ENCODE measurements at regions not wholly inside any gene's neighbourhood (a gene's known extent, or its start where the extent isn't known, plus 50 kb on each side); places are given as distances from the start of the nearest gene placed in this dataset.

DNA sequence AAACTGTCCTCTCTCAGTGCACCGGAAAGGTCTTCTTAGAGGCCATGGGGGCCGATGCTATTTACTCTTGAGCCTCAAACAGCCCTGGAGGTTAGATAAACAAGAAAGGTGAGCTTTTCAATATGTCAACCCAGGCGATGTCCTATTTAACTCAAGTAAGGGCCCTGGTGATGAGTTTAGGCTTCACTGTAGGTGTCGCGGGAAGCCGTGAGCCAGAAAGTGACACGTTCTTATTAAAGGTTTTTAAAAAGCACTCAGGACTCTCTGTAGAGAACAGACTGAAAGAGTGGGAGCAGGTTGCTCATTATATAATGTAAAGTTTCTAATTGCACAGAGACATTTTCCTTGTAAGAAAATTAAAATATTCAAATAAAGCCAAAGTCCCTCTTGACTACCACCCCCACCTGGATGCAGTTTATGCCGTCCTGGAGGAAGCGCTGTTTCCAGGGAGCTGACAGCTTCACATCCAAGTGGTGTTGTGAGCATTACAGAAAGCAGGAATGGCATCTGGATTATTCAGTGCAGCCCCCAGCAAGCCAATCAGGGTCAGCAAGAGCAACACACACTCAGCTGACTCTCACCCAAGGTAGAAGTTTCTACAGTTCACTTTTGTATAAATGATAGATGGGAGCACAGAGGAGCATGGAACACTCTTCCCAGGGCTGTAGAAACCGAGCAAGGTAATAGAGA, 280.3 kb downstream of the DRD1 start:
- no peak overlapping the region for H3K4me3 ChIP-seq
- intact Hi-C loops (cut with DNase I): no loop called here
- TF ChIP-seq, protein P1, sequence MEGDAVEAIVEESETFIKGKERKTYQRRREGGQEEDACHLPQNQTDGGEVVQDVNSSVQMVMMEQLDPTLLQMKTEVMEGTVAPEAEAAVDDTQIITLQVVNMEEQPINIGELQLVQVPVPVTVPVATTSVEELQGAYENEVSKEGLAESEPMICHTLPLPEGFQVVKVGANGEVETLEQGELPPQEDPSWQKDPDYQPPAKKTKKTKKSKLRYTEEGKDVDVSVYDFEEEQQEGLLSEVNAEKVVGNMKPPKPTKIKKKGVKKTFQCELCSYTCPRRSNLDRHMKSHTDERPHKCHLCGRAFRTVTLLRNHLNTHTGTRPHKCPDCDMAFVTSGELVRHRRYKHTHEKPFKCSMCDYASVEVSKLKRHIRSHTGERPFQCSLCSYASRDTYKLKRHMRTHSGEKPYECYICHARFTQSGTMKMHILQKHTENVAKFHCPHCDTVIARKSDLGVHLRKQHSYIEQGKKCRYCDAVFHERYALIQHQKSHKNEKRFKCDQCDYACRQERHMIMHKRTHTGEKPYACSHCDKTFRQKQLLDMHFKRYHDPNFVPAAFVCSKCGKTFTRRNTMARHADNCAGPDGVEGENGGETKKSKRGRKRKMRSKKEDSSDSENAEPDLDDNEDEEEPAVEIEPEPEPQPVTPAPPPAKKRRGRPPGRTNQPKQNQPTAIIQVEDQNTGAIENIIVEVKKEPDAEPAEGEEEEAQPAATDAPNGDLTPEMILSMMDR (IDR thresholded peaks at IDR 0.05): no peak
- TF ChIP-seq POLR2A (IDR thresholded peaks at IDR 0.05): no peak
- ATAC-seq: no peak
- H3K36me3 ChIP-seq: no peaks in the 10 kb centered on the region
- no peaks in the 10 kb centered on the region for H3K27me3 ChIP-seq
- no peaks in the 10 kb centered on the region for H3K9me3 ChIP-seq
- no peak overlapping the region for H3K27ac ChIP-seq
- DNase-seq: no peak
- H3K4me1 ChIP-seq: no peaks in the 10 kb centered on the region
- 38% methylated on average over 9 of the region's 10 CpGs for WGBS (ENCODE audit: insufficient coverage, low coverage, low lambda C conversion rate, missing lambda C conversion rate)

- DNase-seq: no peak
Observed at GRCh38 chr5:175162036-175162435, 281.9 kb downstream of the DRD1 start.

GRCh38 chr5:175159956-175160355, 284.0 kb downstream of the DRD1 start:
- WGBS (ENCODE audit: insufficient coverage, low coverage, low lambda C conversion rate, missing lambda C conversion rate): 77% methylated on average over 3 of the region's 3 CpGs
- no peaks in the 10 kb centered on the region for H3K27me3 ChIP-seq
- H3K36me3 ChIP-seq: no peaks in the 10 kb centered on the region
- no peak overlapping the region for H3K4me3 ChIP-seq
- no peak overlapping the region for H3K27ac ChIP-seq
- TF ChIP-seq, protein P1 (IDR thresholded peaks at IDR 0.05): no peak
- TF ChIP-seq POLR2A (IDR thresholded peaks at IDR 0.05): no peak
- H3K9me3 ChIP-seq: no peaks in the 10 kb centered on the region
- ATAC-seq (no peak), DNase-seq (no peak)
- no peaks in the 10 kb centered on the region for H3K4me1 ChIP-seq
- intact Hi-C loops (cut with DNase I): no loop called here

More at GRCh38 chr5:175162036-175162435, 281.9 kb downstream of the DRD1 start:
- Histone ChIP-seq H3K27ac (no peak overlapping the region), H3K4me1 (no peaks in the 10 kb centered on the region), H3K36me3 (no peaks in the 10 kb centered on the region), H3K27me3 (no peaks in the 10 kb centered on the region), H3K4me3 (no peak overlapping the region), H3K9me3 (no peaks in the 10 kb centered on the region)
- no peak for ATAC-seq
- intact Hi-C loops (cut with DNase I): no loop called here
- TF ChIP-seq POLR2A (IDR thresholded peaks at IDR 0.05): no peak
- TF ChIP-seq, protein P1 (IDR thresholded peaks at IDR 0.05): no peak
- 69% methylated on average over 4 of the region's 6 CpGs for WGBS (ENCODE audit: insufficient coverage, low coverage, low lambda C conversion rate, missing lambda C conversion rate)

GRCh38 chr5:175148636-175149172, 295.3 kb downstream of the DRD1 start:
- H3K4me3 ChIP-seq: no peak overlapping the region
- no peak overlapping the region for H3K27ac ChIP-seq
- no peaks in the 10 kb centered on the region for H3K27me3 ChIP-seq
- 69% methylated on average over 8 of the region's 8 CpGs for WGBS (ENCODE audit: insufficient coverage, low coverage, low lambda C conversion rate, missing lambda C conversion rate)
- intact Hi-C loops (cut with DNase I): no loop called here
- H3K9me3 ChIP-seq: no peaks in the 10 kb centered on the region
- no peaks in the 10 kb centered on the region for H3K36me3 ChIP-seq
- ATAC-seq: no peak
- H3K4me1 ChIP-seq: no peaks in the 10 kb centered on the region
- no peak for DNase-seq
- no peak for TF ChIP-seq POLR2A (IDR thresholded peaks at IDR 0.05)

DNA sequence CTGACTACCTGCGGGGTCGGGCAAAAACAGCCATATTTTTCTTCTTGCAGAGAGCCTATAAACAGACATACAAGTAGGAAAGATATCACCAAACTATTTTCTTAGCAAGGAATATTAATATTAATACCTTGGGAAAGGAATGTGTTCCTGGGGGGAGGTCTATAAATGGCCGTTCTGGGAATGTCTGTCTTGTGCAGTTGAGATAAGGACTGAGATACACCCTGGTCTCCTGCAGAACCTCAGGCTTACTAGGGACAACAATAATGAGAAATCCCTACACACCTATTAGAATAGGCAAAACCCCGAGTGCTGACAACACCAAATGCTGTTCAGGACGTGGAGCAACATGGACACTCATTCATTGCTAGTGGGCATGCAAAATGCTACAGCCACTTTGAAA, 297.2 kb downstream of the DRD1 start:
- TF ChIP-seq POLR2A (IDR thresholded peaks at IDR 0.05): no peak
- TF ChIP-seq, protein P1 (IDR thresholded peaks at IDR 0.05): no peak
- intact Hi-C loops (cut with DNase I): no loop called here
- ATAC-seq (no peak), DNase-seq (no peak)
- 65% methylated on average over 5 of the region's 5 CpGs for WGBS (ENCODE audit: insufficient coverage, low coverage, low lambda C conversion rate, missing lambda C conversion rate)
- H3K4me1 ChIP-seq: no peaks in the 10 kb centered on the region
- H3K27ac ChIP-seq: no peak overlapping the region
- H3K4me3 ChIP-seq: no peak overlapping the region
- H3K36me3 ChIP-seq: no peaks in the 10 kb centered on the region
- no peaks in the 10 kb centered on the region for H3K27me3 ChIP-seq
- H3K9me3 ChIP-seq: no peaks in the 10 kb centered on the region

All from right lobe of liver (tissue), 6 donors.